CD4-positive, alpha-beta T cell treated with Interleukin-2 at 100 ng/mL for 4 hours (primary cell): ENCODE measurements at regions not wholly inside any gene's neighbourhood (a gene's known extent, or its start where the extent isn't known, plus 50 kb on each side); places are given as distances from the start of the nearest gene placed in this dataset.

ENCODE experiments used
- DNase-seq: peaks from one replicate; pipeline ENCODE4 v3.0.0-alpha.2; 2020; ENCODE audit warnings: low spot score

- no peak for DNase-seq
Observed at GRCh38 chr9:20042128-20042711, 253.4 kb upstream of the SLC24A2 start.

- DNase-seq: peak; percentile 11
Observed at GRCh38 chr9:20041697-20042081, 252.9 kb upstream of the SLC24A2 start.

GRCh38 chr9:20040991-20041696, 252.3 kb upstream of the SLC24A2 start:
- DNase-seq: no peak

- DNase-seq: no peak
Observed at GRCh38 chr9:20037699-20038098, 248.9 kb upstream of the SLC24A2 start.

GRCh38 chr9:20033511-20033910, 244.7 kb upstream of the SLC24A2 start:
- no peak for DNase-seq

GRCh38 chr9:20032413-20033006, 243.7 kb upstream of the SLC24A2 start:
- no peak for DNase-seq

GRCh38 chr9:20031836-20032235, 243.0 kb upstream of the SLC24A2 start:
- no peak for DNase-seq

- no peak for DNase-seq
Observed at GRCh38 chr9:20030671-20031070, 241.8 kb upstream of the SLC24A2 start.

GRCh38 chr9:20030221-20030620, 241.4 kb upstream of the SLC24A2 start:
- DNase-seq: no peak

- DNase-seq: no peak
Observed at GRCh38 chr9:20028849-20029231, 240.0 kb upstream of the SLC24A2 start.

GRCh38 chr9:20028192-20028848, 239.5 kb upstream of the SLC24A2 start:
- DNase-seq: no peak

- DNase-seq: no peak
Observed at GRCh38 chr9:20023961-20024571, 235.2 kb upstream of the SLC24A2 start.

- DNase-seq: no peak
Observed at GRCh38 chr9:20023210-20023905, 234.5 kb upstream of the SLC24A2 start.

GRCh38 chr9:20022410-20022809, 233.6 kb upstream of the SLC24A2 start:
- no peak for DNase-seq

- no peak for DNase-seq
Observed at GRCh38 chr9:20016611-20017010, 227.8 kb upstream of the SLC24A2 start.

- DNase-seq: no peak
Observed at GRCh38 chr9:20015427-20015931, 226.6 kb upstream of the SLC24A2 start.

GRCh38 chr9:20014168-20014567, 225.3 kb upstream of the SLC24A2 start:
- DNase-seq: no peak

GRCh38 chr9:20012232-20012631, 223.4 kb upstream of the SLC24A2 start:
- DNase-seq: no peak

- DNase-seq: no peak
Observed at GRCh38 chr9:20009606-20010005, 220.8 kb upstream of the SLC24A2 start.

- DNase-seq: no peak
Observed at GRCh38 chr9:20002011-20002410, 213.2 kb upstream of the SLC24A2 start.

- DNase-seq: no peak
Observed at GRCh38 chr9:20001058-20001457, 212.2 kb upstream of the SLC24A2 start.
